AG09309 (cell line): ENCODE measurements at regions not wholly inside any gene's neighbourhood (a gene's known extent, or its start where the extent isn't known, plus 50 kb on each side); places are given as distances from the start of the nearest gene placed in this dataset.

Source experiments
- DNase-seq: peaks from one replicate; pipeline ENCODE4 v3.0.0-alpha.2; 2010; ENCODE audit warnings: low read depth
- H3K4me3 ChIP-seq: 2 replicates; pipeline ENCODE4 v1.5.1; 2011; ENCODE audit warnings: mild to moderate bottlenecking, low read depth, low read length, moderate library complexity; ENCODE audit not compliant: control insufficient read depth
- TF ChIP-seq, protein P1 (sequence below): IDR thresholded peaks from 2 replicates; pipeline ENCODE4 v1.5.1; 2011; ENCODE audit warnings: mild to moderate bottlenecking, low read depth, low read length, inconsistent platforms; ENCODE audit not compliant: insufficient read depth, control insufficient read depth; ENCODE audit errors: missing control alignments

DNA sequence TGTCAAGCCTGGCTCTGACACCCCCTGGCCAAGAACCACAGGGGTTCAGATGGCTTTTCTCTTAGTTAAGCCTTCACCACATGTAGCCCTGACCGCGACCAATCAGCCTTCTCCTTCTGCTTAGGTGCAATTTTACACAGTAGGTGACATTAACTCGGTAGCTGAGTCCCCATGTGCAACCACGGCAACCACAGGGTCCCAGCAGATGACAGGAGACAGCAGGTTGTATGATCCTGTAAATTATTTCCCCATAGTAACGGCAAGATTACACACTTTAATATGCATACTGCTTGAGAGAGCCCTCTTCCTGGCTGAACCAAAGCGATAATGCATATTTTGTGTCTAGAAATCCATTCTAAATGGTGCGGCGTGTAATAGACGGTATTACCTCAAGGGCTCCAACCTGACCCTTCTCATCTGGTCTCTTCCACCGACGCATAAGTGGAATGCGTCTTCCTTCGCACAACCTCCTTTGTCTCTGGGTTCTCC, 458.7 kb upstream of the ZFHX3 start:
- TF ChIP-seq, protein P1, sequence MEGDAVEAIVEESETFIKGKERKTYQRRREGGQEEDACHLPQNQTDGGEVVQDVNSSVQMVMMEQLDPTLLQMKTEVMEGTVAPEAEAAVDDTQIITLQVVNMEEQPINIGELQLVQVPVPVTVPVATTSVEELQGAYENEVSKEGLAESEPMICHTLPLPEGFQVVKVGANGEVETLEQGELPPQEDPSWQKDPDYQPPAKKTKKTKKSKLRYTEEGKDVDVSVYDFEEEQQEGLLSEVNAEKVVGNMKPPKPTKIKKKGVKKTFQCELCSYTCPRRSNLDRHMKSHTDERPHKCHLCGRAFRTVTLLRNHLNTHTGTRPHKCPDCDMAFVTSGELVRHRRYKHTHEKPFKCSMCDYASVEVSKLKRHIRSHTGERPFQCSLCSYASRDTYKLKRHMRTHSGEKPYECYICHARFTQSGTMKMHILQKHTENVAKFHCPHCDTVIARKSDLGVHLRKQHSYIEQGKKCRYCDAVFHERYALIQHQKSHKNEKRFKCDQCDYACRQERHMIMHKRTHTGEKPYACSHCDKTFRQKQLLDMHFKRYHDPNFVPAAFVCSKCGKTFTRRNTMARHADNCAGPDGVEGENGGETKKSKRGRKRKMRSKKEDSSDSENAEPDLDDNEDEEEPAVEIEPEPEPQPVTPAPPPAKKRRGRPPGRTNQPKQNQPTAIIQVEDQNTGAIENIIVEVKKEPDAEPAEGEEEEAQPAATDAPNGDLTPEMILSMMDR = no peak
- DNase-seq = no peak
- H3K4me3 ChIP-seq = no peak overlapping the region

DNA sequence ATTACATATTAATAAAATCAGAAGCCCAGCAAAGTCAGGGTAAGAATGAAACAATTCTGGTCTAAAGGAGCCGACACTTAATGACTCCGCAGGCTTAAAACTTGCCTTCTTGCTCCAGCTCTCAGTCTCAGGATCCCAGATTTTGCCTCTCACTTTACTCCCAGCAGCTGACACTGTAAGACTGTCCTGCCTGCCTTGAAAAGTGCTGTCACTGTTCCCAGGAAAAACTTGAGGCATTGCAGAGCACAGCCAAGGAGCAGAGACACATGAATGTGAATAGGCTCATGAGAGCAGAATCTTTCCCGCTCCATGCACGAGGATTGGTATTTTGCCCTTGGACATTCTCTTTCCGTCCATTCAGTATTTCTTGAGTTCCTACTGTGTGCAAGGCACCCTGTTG, 457.6 kb upstream of the ZFHX3 start:
- no peak for DNase-seq
- TF ChIP-seq, protein P1 = no peak
- no peak overlapping the region for H3K4me3 ChIP-seq

GRCh38 chr16:73504591-73505575, 457.0 kb upstream of the ZFHX3 start:
- DNase-seq = no peak
- TF ChIP-seq, protein P1 = no peak

DNA sequence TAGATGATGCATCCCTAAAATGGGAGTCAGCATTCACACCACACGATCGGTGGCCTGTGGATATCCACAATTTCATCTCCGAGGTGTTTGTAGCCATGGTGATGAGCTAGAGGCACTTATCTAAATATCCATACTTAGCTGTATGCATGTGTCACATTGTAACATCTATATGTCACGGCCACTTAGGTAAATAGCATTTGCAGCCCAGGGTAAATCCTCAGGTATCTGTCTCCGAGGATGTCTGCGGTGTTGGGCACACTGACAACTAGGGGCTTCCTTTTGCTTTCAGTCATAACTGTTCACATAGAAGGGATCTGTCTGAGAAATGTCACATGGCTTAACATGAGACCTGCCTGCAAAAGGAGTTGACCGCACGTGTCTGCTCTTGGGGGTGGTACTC, 455.2 kb upstream of the ZFHX3 start:
- H3K4me3 ChIP-seq = no peak overlapping the region
- TF ChIP-seq, protein P1 = no peak
- no peak for DNase-seq

More at GRCh38 chr16:73504591-73505575, 457.0 kb upstream of the ZFHX3 start:
- no peak overlapping the region for H3K4me3 ChIP-seq

- TF ChIP-seq, protein P1 = no peak
- no peak overlapping the region for H3K4me3 ChIP-seq
- DNase-seq = no peak
Measured at GRCh38 chr16:73499276-73499675, 451.3 kb upstream of the ZFHX3 start.

DNA sequence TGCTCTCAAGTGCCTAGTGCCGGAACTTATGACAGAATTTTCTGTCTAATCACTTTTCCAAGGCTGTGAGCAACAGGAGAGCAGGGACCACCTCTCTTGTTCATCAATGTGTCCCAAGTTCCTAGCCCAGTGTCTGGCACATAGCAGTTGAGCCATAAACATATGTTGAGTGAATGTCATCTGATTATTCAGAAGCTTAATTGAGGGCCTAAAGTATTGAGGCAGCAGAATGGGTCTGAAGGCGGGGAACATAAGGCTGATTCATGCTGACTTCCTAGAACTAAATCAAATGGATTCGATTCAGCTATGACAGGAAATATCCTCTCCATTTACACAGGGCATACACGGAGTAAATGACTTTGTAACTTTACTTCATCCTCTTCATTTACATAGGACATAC, 438.0 kb upstream of the ZFHX3 start:
- TF ChIP-seq, protein P1 = no peak
- no peak overlapping the region for H3K4me3 ChIP-seq
- no peak for DNase-seq
